Activated naive CD4-positive, alpha-beta T cell treated with anti-CD3 and anti-CD28 coated beads, Interleukin-2, amount 50 U/mL, for 72 hours (primary cell): ENCODE measurements at regions not wholly inside any gene's neighbourhood (a gene's known extent, or its start where the extent isn't known, plus 50 kb on each side); places are given as distances from the start of the nearest gene placed in this dataset.

ENCODE experiments used
- ATAC-seq, 2 donors: fragments of 150-1000 bp; cut with Tn5 transposase; 2 replicates each; pipeline ENCODE4 v1.10.0; 2021; ENCODE audit warnings: mild to moderate bottlenecking in 2 of 2, moderate library complexity in 2 of 2
- DNase-seq, 2 donors: peaks; one replicate each; pipeline ENCODE4 v3.0.0; 2021 to 2022; ENCODE audit warnings: low spot score in 2 of 2
- H3K27ac Mint-ChIP-seq, 2 donors: one replicate each; pipeline ENCODE4 v1.8.0; 2022; ENCODE audit warnings: mild to moderate bottlenecking in 2 of 2, mixed read lengths in 2 of 2
- H3K36me3 Mint-ChIP-seq, 2 donors: one replicate each; pipeline ENCODE4 v1.8.0; 2022; ENCODE audit warnings: mixed read lengths in 2 of 2
- H3K9me3 Mint-ChIP-seq, 2 donors: one replicate each; pipeline ENCODE4 v1.8.0; 2022; ENCODE audit warnings: mixed read lengths in 2 of 2

- DNase-seq (peak in 1 of 2 donors; percentile 51), ATAC-seq (no peak)
- H3K9me3 Mint-ChIP-seq = no peaks in the 10 kb centered on the region
- H3K27ac Mint-ChIP-seq = no peak overlapping the region
- H3K36me3 Mint-ChIP-seq = no peaks in the 10 kb centered on the region
These were observed 154.4 kb upstream of the COL5A1 start for GRCh38 chr9:134487066-134487710.

GRCh38 chr9:134488331-134489280 lies 153.0 kb upstream of the COL5A1 start:
- Mint-ChIP-seq H3K27ac (no peak overlapping the region), H3K9me3 (no peaks in the 10 kb centered on the region), H3K36me3 (no peaks in the 10 kb centered on the region)
- ATAC-seq (no peak), DNase-seq (no peak)

- Mint-ChIP-seq H3K36me3 (no peaks in the 10 kb centered on the region), H3K9me3 (no peaks in the 10 kb centered on the region), H3K27ac (no peak overlapping the region)
- no peak for DNase-seq
- no peak for ATAC-seq
These were observed 151.8 kb upstream of the COL5A1 start for GRCh38 chr9:134489621-134490408.

GRCh38 chr9:134490446-134490845 lies 151.2 kb upstream of the COL5A1 start:
- no peak for DNase-seq
- Mint-ChIP-seq H3K9me3 (no peaks in the 10 kb centered on the region), H3K36me3 (no peaks in the 10 kb centered on the region), H3K27ac (no peak overlapping the region)
- ATAC-seq = no peak

- no peak for DNase-seq
- no peaks in the 10 kb centered on the region for H3K9me3 Mint-ChIP-seq
- H3K36me3 Mint-ChIP-seq = no peaks in the 10 kb centered on the region
- ATAC-seq = no peak
- H3K27ac Mint-ChIP-seq = no peak overlapping the region
These were observed 150.3 kb upstream of the COL5A1 start for GRCh38 chr9:134491196-134491835.

GRCh38 chr9:134491856-134492255 lies 149.7 kb upstream of the COL5A1 start:
- DNase-seq = no peak
- Mint-ChIP-seq H3K36me3 (no peaks in the 10 kb centered on the region), H3K27ac (no peak overlapping the region), H3K9me3 (no peaks in the 10 kb centered on the region)
- ATAC-seq = no peak

GRCh38 chr9:134492281-134492691 lies 149.3 kb upstream of the COL5A1 start:
- Mint-ChIP-seq H3K9me3 (no peaks in the 10 kb centered on the region), H3K27ac (no peak overlapping the region), H3K36me3 (no peaks in the 10 kb centered on the region)
- ATAC-seq (no peak), DNase-seq (no peak)

- DNase-seq (no peak), ATAC-seq (no peak)
- Mint-ChIP-seq H3K36me3 (no peaks in the 10 kb centered on the region), H3K9me3 (no peaks in the 10 kb centered on the region), H3K27ac (no peak overlapping the region)
These were observed 148.7 kb upstream of the COL5A1 start for GRCh38 chr9:134492721-134493460.

- no peak overlapping the region for H3K27ac Mint-ChIP-seq
- ATAC-seq (no peak), DNase-seq (no peak)
- no peaks in the 10 kb centered on the region for H3K36me3 Mint-ChIP-seq
- no peaks in the 10 kb centered on the region for H3K9me3 Mint-ChIP-seq
These were observed 147.9 kb upstream of the COL5A1 start for GRCh38 chr9:134493461-134494272.

- Mint-ChIP-seq H3K27ac (no peak overlapping the region), H3K36me3 (no peaks in the 10 kb centered on the region), H3K9me3 (no peaks in the 10 kb centered on the region)
- DNase-seq (no peak), ATAC-seq (no peak)
These were observed 147.3 kb upstream of the COL5A1 start for GRCh38 chr9:134494273-134494815.

GRCh38 chr9:134494905-134495304 lies 146.7 kb upstream of the COL5A1 start:
- H3K36me3 Mint-ChIP-seq = no peaks in the 10 kb centered on the region
- ATAC-seq = no peak
- no peak overlapping the region for H3K27ac Mint-ChIP-seq
- H3K9me3 Mint-ChIP-seq = no peaks in the 10 kb centered on the region
- no peak for DNase-seq

GRCh38 chr9:134495881-134496412 lies 145.7 kb upstream of the COL5A1 start:
- Mint-ChIP-seq H3K36me3 (no peaks in the 10 kb centered on the region), H3K27ac (no peak overlapping the region), H3K9me3 (no peaks in the 10 kb centered on the region)
- DNase-seq = no peak
- ATAC-seq = no peak

- Mint-ChIP-seq H3K9me3 (no peaks in the 10 kb centered on the region), H3K36me3 (no peaks in the 10 kb centered on the region), H3K27ac (no peak overlapping the region)
- no peak for DNase-seq
- ATAC-seq = no peak
These were observed 145.0 kb upstream of the COL5A1 start for GRCh38 chr9:134496413-134497282.

GRCh38 chr9:134497283-134497860 lies 144.2 kb upstream of the COL5A1 start:
- no peak for ATAC-seq
- Mint-ChIP-seq H3K27ac (no peak overlapping the region), H3K36me3 (no peaks in the 10 kb centered on the region), H3K9me3 (no peaks in the 10 kb centered on the region)
- no peak for DNase-seq
